ENCODE measurements at regions not wholly inside any gene's neighbourhood (a gene's known extent, or its start where the extent isn't known, plus 50 kb on each side); places are given as distances from the start of the nearest gene placed in this dataset.

DNA sequence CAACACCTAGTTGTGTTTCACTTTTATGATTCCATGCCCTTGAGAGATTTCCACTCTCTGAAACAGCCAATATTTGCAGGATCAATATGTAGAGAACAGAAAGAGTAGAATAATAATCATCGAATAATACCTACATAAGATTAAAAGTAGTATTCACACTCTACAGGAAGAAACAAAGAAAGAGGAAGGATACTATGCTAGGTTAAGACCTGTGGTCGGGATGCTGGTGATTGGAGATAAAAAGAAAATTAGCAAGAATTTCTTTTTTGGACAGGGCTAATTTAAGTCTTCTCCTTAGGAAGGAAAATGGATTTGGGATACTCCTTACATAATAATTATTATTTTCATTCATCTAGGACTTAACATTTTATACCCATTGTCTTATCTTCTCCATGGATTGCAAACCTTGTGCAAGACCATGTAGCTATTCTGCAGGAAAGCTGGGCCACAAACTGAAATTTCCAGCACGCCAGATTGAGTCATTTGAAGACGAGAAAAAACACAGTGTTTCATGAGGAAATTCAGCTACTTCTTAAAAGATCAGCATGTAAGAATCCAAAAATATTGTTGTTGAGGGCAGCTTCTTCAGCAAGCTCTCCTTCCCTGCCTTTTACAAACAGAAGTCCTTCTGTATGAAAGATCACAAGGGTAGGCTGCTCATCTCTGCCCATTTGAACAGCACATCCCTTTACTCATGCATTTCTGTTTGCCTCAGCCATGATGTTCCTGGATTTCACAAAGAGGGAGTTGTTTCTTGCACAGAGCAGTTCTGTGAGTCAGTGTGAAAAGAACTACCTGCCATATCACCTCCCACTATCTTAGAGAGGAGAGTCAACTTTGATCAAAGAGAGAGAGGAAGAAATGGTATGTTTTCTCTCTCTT, 90.7 kb downstream of the FAM76B start:
- no TSS peak for BruUV-seq (replicated peaks)
- TF ChIP-seq, protein P1, sequence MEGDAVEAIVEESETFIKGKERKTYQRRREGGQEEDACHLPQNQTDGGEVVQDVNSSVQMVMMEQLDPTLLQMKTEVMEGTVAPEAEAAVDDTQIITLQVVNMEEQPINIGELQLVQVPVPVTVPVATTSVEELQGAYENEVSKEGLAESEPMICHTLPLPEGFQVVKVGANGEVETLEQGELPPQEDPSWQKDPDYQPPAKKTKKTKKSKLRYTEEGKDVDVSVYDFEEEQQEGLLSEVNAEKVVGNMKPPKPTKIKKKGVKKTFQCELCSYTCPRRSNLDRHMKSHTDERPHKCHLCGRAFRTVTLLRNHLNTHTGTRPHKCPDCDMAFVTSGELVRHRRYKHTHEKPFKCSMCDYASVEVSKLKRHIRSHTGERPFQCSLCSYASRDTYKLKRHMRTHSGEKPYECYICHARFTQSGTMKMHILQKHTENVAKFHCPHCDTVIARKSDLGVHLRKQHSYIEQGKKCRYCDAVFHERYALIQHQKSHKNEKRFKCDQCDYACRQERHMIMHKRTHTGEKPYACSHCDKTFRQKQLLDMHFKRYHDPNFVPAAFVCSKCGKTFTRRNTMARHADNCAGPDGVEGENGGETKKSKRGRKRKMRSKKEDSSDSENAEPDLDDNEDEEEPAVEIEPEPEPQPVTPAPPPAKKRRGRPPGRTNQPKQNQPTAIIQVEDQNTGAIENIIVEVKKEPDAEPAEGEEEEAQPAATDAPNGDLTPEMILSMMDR (IDR thresholded peaks at IDR 0.05; ENCODE audit: insufficient read depth in 1 of 2, low read depth in 1 of 2, low read length in 1 of 2, severe bottlenecking in 1 of 2, unreplicated experiment in 1 of 2), result no peak
- no peak for DNase-seq
- CTCF ChIA-PET, result no interaction called here
- no peaks in the 10 kb centered on the region for H3K9me3 Mint-ChIP-seq (ENCODE audit: unreplicated experiment)
- no peaks in the 10 kb centered on the region for H3K27me3 Mint-ChIP-seq (ENCODE audit: insufficient read depth, unreplicated experiment)
- no peak overlapping the region for H3K4me3 ChIP-seq (ENCODE audit: low read depth, low read length)
- POLR2A ChIA-PET, result no interaction called here
- H3K27me3 ChIP-seq (replicated peaks; ENCODE audit: control insufficient read depth, insufficient read depth, low read length), result no peaks in the 10 kb centered on the region
- H3K36me3 Mint-ChIP-seq (ENCODE audit: insufficient read depth, unreplicated experiment), result no peaks in the 10 kb centered on the region
- no peak overlapping the region for H3K27ac Mint-ChIP-seq (ENCODE audit: unreplicated experiment)
- intact Hi-C loops (cut with micrococcal nuclease; ENCODE audit: unreplicated experiment), result no loop called here
- H3K4me1 ChIP-seq, result peaks cover 8% of the 10 kb centered on the region
- H3K36me3 ChIP-seq (ENCODE audit: control insufficient read depth, insufficient read depth, low read length), result no peaks in the 10 kb centered on the region
- H3K9me3 ChIP-seq, result peaks cover 6% of the 10 kb centered on the region; the same call in 1 of the 2 replicates
- no peak overlapping the region for H3K4me3 Mint-ChIP-seq (ENCODE audit: unreplicated experiment)
- H3K4me1 Mint-ChIP-seq (ENCODE audit: low read depth, unreplicated experiment), result no peaks in the 10 kb centered on the region

DNA sequence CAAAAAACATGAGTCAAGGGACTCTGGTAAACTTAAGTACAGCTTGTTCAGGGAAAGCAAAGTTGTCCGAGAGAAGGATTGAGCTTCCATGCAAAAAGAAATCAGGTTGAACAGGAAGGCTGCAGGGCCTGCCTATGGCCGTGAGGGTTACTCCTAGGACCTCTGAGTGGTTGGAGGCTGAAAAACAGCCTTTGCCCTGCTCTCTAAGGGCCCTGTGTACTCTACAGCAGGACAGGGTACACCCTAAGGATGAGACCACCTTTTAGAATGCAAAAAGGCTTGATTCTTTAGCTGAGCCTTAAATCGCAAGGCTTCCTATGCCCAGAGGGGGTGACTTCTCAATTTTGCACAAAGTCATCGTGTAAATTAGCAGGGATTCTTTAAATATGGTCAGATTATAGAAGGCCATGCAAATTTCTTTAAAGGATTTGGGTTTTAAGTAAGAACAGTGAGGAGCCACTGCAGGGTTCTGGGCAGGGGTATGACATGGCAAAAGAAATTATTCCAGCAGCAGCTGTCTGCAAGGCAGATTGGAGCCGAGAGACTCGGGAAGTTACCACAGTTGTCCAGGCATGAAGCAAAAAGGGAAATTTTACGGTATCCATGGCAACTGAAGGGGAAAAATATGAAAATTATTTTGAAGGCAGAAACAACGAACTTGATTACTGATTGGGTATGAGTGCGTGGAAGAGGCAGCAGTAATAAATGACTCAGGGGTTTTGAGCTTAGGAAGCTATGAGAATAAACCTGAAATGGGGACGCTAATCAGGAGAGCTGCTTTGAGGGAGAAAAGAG, 91.8 kb downstream of the FAM76B start:
- TF ChIP-seq, protein P1 (IDR thresholded peaks at IDR 0.05; ENCODE audit: insufficient read depth in 1 of 2, low read depth in 1 of 2, low read length in 1 of 2, severe bottlenecking in 1 of 2, unreplicated experiment in 1 of 2), result no peak
- ChIA-PET POLR2A (no interaction called here), CTCF (no interaction called here)
- no TSS peak for BruUV-seq (replicated peaks)
- H3K4me3 ChIP-seq (ENCODE audit: low read depth, low read length), result no peak overlapping the region
- H3K4me1 Mint-ChIP-seq (ENCODE audit: low read depth, unreplicated experiment), result no peaks in the 10 kb centered on the region
- peaks cover 6% of the 10 kb centered on the region; the same call in 1 of the 2 replicates for H3K9me3 ChIP-seq
- intact Hi-C loops (cut with micrococcal nuclease; ENCODE audit: unreplicated experiment), result no loop called here
- H3K9me3 Mint-ChIP-seq (ENCODE audit: unreplicated experiment), result no peaks in the 10 kb centered on the region
- no peak overlapping the region for H3K4me3 Mint-ChIP-seq (ENCODE audit: unreplicated experiment)
- peaks cover 4% of the 10 kb centered on the region for H3K4me1 ChIP-seq
- no peaks in the 10 kb centered on the region for H3K36me3 ChIP-seq (ENCODE audit: control insufficient read depth, insufficient read depth, low read length)
- no peak overlapping the region for H3K27ac Mint-ChIP-seq (ENCODE audit: unreplicated experiment)
- H3K27me3 Mint-ChIP-seq (ENCODE audit: insufficient read depth, unreplicated experiment), result no peaks in the 10 kb centered on the region
- no peaks in the 10 kb centered on the region for H3K36me3 Mint-ChIP-seq (ENCODE audit: insufficient read depth, unreplicated experiment)
- H3K27me3 ChIP-seq (replicated peaks; ENCODE audit: control insufficient read depth, insufficient read depth, low read length), result no peaks in the 10 kb centered on the region
- no peak for DNase-seq

DNA sequence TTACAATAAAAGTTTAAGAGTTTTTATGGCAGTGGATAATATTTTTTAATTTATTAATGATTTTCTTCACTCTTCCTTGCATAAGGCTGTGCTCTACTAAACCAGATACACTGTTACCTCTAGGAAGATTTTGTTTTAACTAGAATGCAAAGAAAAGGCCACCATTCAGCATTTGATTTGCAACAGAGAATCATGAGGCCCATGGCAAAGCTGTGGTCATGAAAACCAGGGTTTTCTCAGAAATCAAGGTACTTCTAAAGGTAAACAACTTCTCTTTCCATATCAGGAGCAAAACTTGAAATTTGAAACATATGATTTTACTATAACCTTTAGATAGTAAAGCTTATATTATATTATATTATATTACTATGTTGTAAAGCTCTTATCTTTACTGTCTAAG, 94.4 kb downstream of the FAM76B start:
- H3K9me3 Mint-ChIP-seq (ENCODE audit: unreplicated experiment), result no peaks in the 10 kb centered on the region
- ChIA-PET POLR2A (no interaction called here), CTCF (interaction anchor here (1.2 kb wide), 2 partner anchors 10 to 541 kb away, joined by 3 to 7 read pairs; no protein-coding TSS in a partner anchor)
- no peak overlapping the region for H3K4me3 Mint-ChIP-seq (ENCODE audit: unreplicated experiment)
- intact Hi-C loops (cut with micrococcal nuclease; ENCODE audit: unreplicated experiment), result no loop called here
- TF ChIP-seq, protein P1 (IDR thresholded peaks at IDR 0.05; ENCODE audit: insufficient read depth in 1 of 2, low read depth in 1 of 2, low read length in 1 of 2, severe bottlenecking in 1 of 2, unreplicated experiment in 1 of 2), result no peak
- no peak overlapping the region for H3K27ac Mint-ChIP-seq (ENCODE audit: unreplicated experiment)
- no peaks in the 10 kb centered on the region for H3K27me3 Mint-ChIP-seq (ENCODE audit: insufficient read depth, unreplicated experiment)
- Histone ChIP-seq H3K9me3 (peaks cover 6% of the 10 kb centered on the region; the same call in 1 of the 2 replicates), H3K36me3 (ENCODE audit: control insufficient read depth, insufficient read depth, low read length) (no peaks in the 10 kb centered on the region), H3K4me3 (ENCODE audit: low read depth, low read length) (no peak overlapping the region), H3K4me1 (no peaks in the 10 kb centered on the region), H3K27me3 (replicated peaks; ENCODE audit: control insufficient read depth, insufficient read depth, low read length) (no peaks in the 10 kb centered on the region)
- H3K4me1 Mint-ChIP-seq (ENCODE audit: low read depth, unreplicated experiment), result no peaks in the 10 kb centered on the region
- BruUV-seq (replicated peaks), result no TSS peak
- no peaks in the 10 kb centered on the region for H3K36me3 Mint-ChIP-seq (ENCODE audit: insufficient read depth, unreplicated experiment)
- DNase-seq, result no peak

Data from Caco-2 (cell line).